T-helper 17 cell (primary cell): ENCODE measurements at regions not wholly inside any gene's neighbourhood (a gene's known extent, or its start where the extent isn't known, plus 50 kb on each side); places are given as distances from the start of the nearest gene placed in this dataset.

Experiments
- ATAC-seq: fragments of 150-1000 bp; cut with Tn5 transposase; 2 replicates; pipeline ENCODE4 v1.10.0; 2021; ENCODE audit warnings: mild to moderate bottlenecking, moderate library complexity
- DNase-seq, 3 donors: peaks; one replicate each; pipeline versions ENCODE4 v3.0.0 to v3.0.0-alpha.2; 2020 to 2021
- H3K9me3 ChIP-seq: one replicate; pipeline ENCODE4 v1.7.0; 2013; ENCODE audit warnings: low read length, mild to moderate bottlenecking; ENCODE audit not compliant: control insufficient read depth, poor library complexity, severe bottlenecking
- H3K27ac Mint-ChIP-seq: one replicate; pipeline ENCODE4 v1.8.0; 2022; ENCODE audit warnings: mild to moderate bottlenecking, moderate library complexity, mixed read lengths
- H3K27me3 Mint-ChIP-seq: one replicate; pipeline ENCODE4 v1.8.0; 2022; ENCODE audit warnings: mixed read lengths
- H3K36me3 Mint-ChIP-seq: one replicate; pipeline ENCODE4 v1.8.0; 2022; ENCODE audit warnings: low read depth, mixed read lengths
- H3K4me1 Mint-ChIP-seq: one replicate; pipeline ENCODE4 v1.8.0; 2022; ENCODE audit warnings: mild to moderate bottlenecking, mixed read lengths
- H3K4me3 Mint-ChIP-seq: one replicate; pipeline ENCODE4 v1.8.0; 2022; ENCODE audit warnings: mild to moderate bottlenecking, moderate library complexity, mixed read lengths

GRCh38 chr13:70844391-70845108 lies 736.3 kb upstream of the KLHL1 start:
- H3K36me3 Mint-ChIP-seq: no peaks in the 10 kb centered on the region
- DNase-seq (no peak), ATAC-seq (no peak)
- no peak overlapping the region for H3K27ac Mint-ChIP-seq
- peaks cover 2% of the 10 kb centered on the region for H3K9me3 ChIP-seq
- H3K4me1 Mint-ChIP-seq: no peaks in the 10 kb centered on the region
- H3K4me3 Mint-ChIP-seq: no peak overlapping the region
- no peaks in the 10 kb centered on the region for H3K27me3 Mint-ChIP-seq

- ATAC-seq (no peak), DNase-seq (no peak)
- H3K9me3 ChIP-seq: no peaks in the 10 kb centered on the region
- no peaks in the 10 kb centered on the region for H3K27me3 Mint-ChIP-seq
- no peaks in the 10 kb centered on the region for H3K36me3 Mint-ChIP-seq
- H3K4me1 Mint-ChIP-seq: no peaks in the 10 kb centered on the region
- no peak overlapping the region for H3K4me3 Mint-ChIP-seq
- H3K27ac Mint-ChIP-seq: no peak overlapping the region
Measured at GRCh38 chr13:70842062-70842644, 733.9 kb upstream of the KLHL1 start.

- H3K36me3 Mint-ChIP-seq: no peaks in the 10 kb centered on the region
- no peaks in the 10 kb centered on the region for H3K9me3 ChIP-seq
- no peak overlapping the region for H3K27ac Mint-ChIP-seq
- ATAC-seq (no peak), DNase-seq (no peak)
- H3K4me1 Mint-ChIP-seq: no peaks in the 10 kb centered on the region
- no peaks in the 10 kb centered on the region for H3K27me3 Mint-ChIP-seq
- no peak overlapping the region for H3K4me3 Mint-ChIP-seq
Measured at GRCh38 chr13:70841240-70842061, 733.2 kb upstream of the KLHL1 start.

- no peak for ATAC-seq
- no peak overlapping the region for H3K4me3 Mint-ChIP-seq
- no peaks in the 10 kb centered on the region for H3K36me3 Mint-ChIP-seq
- H3K27ac Mint-ChIP-seq: no peak overlapping the region
- H3K4me1 Mint-ChIP-seq: no peaks in the 10 kb centered on the region
- H3K27me3 Mint-ChIP-seq: no peaks in the 10 kb centered on the region
- no peak for DNase-seq
- no peaks in the 10 kb centered on the region for H3K9me3 ChIP-seq
Measured at GRCh38 chr13:70835371-70835770, 727.1 kb upstream of the KLHL1 start.

GRCh38 chr13:70829748-70830147 lies 721.5 kb upstream of the KLHL1 start:
- Mint-ChIP-seq H3K27ac (no peak overlapping the region), H3K36me3 (no peaks in the 10 kb centered on the region), H3K4me1 (no peaks in the 10 kb centered on the region), H3K27me3 (no peaks in the 10 kb centered on the region), H3K4me3 (no peak overlapping the region)
- ATAC-seq (no peak), DNase-seq (no peak)
- H3K9me3 ChIP-seq: no peaks in the 10 kb centered on the region

- H3K9me3 ChIP-seq: no peaks in the 10 kb centered on the region
- DNase-seq (no peak), ATAC-seq (no peak)
- Mint-ChIP-seq H3K36me3 (no peaks in the 10 kb centered on the region), H3K4me3 (no peak overlapping the region), H3K27me3 (no peaks in the 10 kb centered on the region), H3K27ac (no peak overlapping the region), H3K4me1 (no peaks in the 10 kb centered on the region)
Measured at GRCh38 chr13:70817576-70817975, 709.3 kb upstream of the KLHL1 start.

GRCh38 chr13:70816853-70817252 lies 708.6 kb upstream of the KLHL1 start:
- no peak overlapping the region for H3K4me3 Mint-ChIP-seq
- no peaks in the 10 kb centered on the region for H3K9me3 ChIP-seq
- no peaks in the 10 kb centered on the region for H3K36me3 Mint-ChIP-seq
- no peak for DNase-seq
- H3K27me3 Mint-ChIP-seq: no peaks in the 10 kb centered on the region
- ATAC-seq: no peak
- no peaks in the 10 kb centered on the region for H3K4me1 Mint-ChIP-seq
- H3K27ac Mint-ChIP-seq: no peak overlapping the region

- ATAC-seq: no peak
- no peak for DNase-seq
- Mint-ChIP-seq H3K27me3 (no peaks in the 10 kb centered on the region), H3K36me3 (no peaks in the 10 kb centered on the region), H3K27ac (no peak overlapping the region), H3K4me3 (no peak overlapping the region), H3K4me1 (no peaks in the 10 kb centered on the region)
- H3K9me3 ChIP-seq: no peaks in the 10 kb centered on the region
Measured at GRCh38 chr13:70814684-70815083, 706.4 kb upstream of the KLHL1 start.

- Mint-ChIP-seq H3K36me3 (no peaks in the 10 kb centered on the region), H3K4me1 (no peaks in the 10 kb centered on the region), H3K4me3 (no peak overlapping the region), H3K27ac (no peak overlapping the region), H3K27me3 (no peaks in the 10 kb centered on the region)
- ATAC-seq (no peak), DNase-seq (no peak)
- H3K9me3 ChIP-seq: no peaks in the 10 kb centered on the region
Measured at GRCh38 chr13:70812481-70812880, 704.2 kb upstream of the KLHL1 start.

GRCh38 chr13:70809588-70809987 lies 701.3 kb upstream of the KLHL1 start:
- no peak for ATAC-seq
- Mint-ChIP-seq H3K4me3 (no peak overlapping the region), H3K27ac (no peak overlapping the region), H3K27me3 (no peaks in the 10 kb centered on the region), H3K4me1 (no peaks in the 10 kb centered on the region), H3K36me3 (no peaks in the 10 kb centered on the region)
- no peaks in the 10 kb centered on the region for H3K9me3 ChIP-seq
- DNase-seq: no peak

GRCh38 chr13:70798385-70798784 lies 690.1 kb upstream of the KLHL1 start:
- H3K4me3 Mint-ChIP-seq: no peak overlapping the region
- ATAC-seq: no peak
- DNase-seq: no peak
- H3K27ac Mint-ChIP-seq: no peak overlapping the region
- no peaks in the 10 kb centered on the region for H3K36me3 Mint-ChIP-seq
- H3K27me3 Mint-ChIP-seq: no peaks in the 10 kb centered on the region
- no peaks in the 10 kb centered on the region for H3K4me1 Mint-ChIP-seq
- H3K9me3 ChIP-seq: no peaks in the 10 kb centered on the region

GRCh38 chr13:70795484-70795883 lies 687.2 kb upstream of the KLHL1 start:
- DNase-seq: no peak
- ATAC-seq: no peak
- no peaks in the 10 kb centered on the region for H3K4me1 Mint-ChIP-seq
- no peaks in the 10 kb centered on the region for H3K36me3 Mint-ChIP-seq
- no peak overlapping the region for H3K4me3 Mint-ChIP-seq
- H3K27me3 Mint-ChIP-seq: no peaks in the 10 kb centered on the region
- no peak overlapping the region for H3K27ac Mint-ChIP-seq
- H3K9me3 ChIP-seq: no peaks in the 10 kb centered on the region

- H3K27me3 Mint-ChIP-seq: no peaks in the 10 kb centered on the region
Measured at GRCh38 chr13:70792121-70792520, 683.9 kb upstream of the KLHL1 start.

More at GRCh38 chr13:70792121-70792520, 683.9 kb upstream of the KLHL1 start:
- H3K4me3 Mint-ChIP-seq: no peak overlapping the region
- no peaks in the 10 kb centered on the region for H3K9me3 ChIP-seq
- no peak overlapping the region for H3K27ac Mint-ChIP-seq
- H3K4me1 Mint-ChIP-seq: no peaks in the 10 kb centered on the region
- no peaks in the 10 kb centered on the region for H3K36me3 Mint-ChIP-seq
- DNase-seq: no peak
- no peak for ATAC-seq
